GM12878 (cell line): ENCODE measurements at regions not wholly inside any gene's neighbourhood (a gene's known extent, or its start where the extent isn't known, plus 50 kb on each side); places are given as distances from the start of the nearest gene placed in this dataset.

Experiments used
- ATAC-seq: fragments of 200-7000 bp; cut with Tn5 transposase; 3 replicates; pipeline ENCODE4 v1.9.1; 2020; ENCODE audit warnings: mild to moderate bottlenecking, moderate library complexity
- BruUV-seq: library from RNA; stranded (reverse); fragments of 400-500 nt; replicated peaks from 2 replicates; lab custom pipeline; 2021; lab: Mats Ljungman, UMichigan
- CTCF ChIA-PET: fragments of 300-600 bp; sonication (Branson Sonifier 250); formaldehyde crosslinking; extraction: SDS; loops from one replicate; lab custom pipeline; 2021; ENCODE audit warnings: inconsistent platforms; lab: Yijun Ruan, JAX
- POLR2A ChIA-PET: fragments of 350-600 bp; formaldehyde crosslinking; extraction: SDS; loops from one replicate; lab custom pipeline; 2021; ENCODE audit warnings: inconsistent platforms; lab: Charles Lee
- RAD21 ChIA-PET: fragments of 300-600 bp; sonication (Branson Sonifier 250); formaldehyde crosslinking; loops from one replicate; lab custom pipeline; 2023; ENCODE audit warnings: antibody characterized with exemption; ENCODE audit not compliant: unreplicated experiment; lab: Charles Lee
- SMC1A ChIA-PET: fragments of 300-600 bp; sonication (Branson Sonifier 250); formaldehyde crosslinking; loops from one replicate; lab custom pipeline; 2023; ENCODE audit not compliant: unreplicated experiment, uncharacterized antibody; lab: Charles Lee
- DNase-seq: peaks from one replicate; pipeline ENCODE4 v3.0.0-alpha.2; 2011; ENCODE audit warnings: low read depth, low spot score
- FAIRE-seq: peaks from 3 replicates; lab custom pipeline; 2011; peaks lifted over from hg19 to GRCh38; lab: Jason Lieb, UNC
- H2AFZ ChIP-seq: 2 replicates; pipeline ENCODE4 v1.6.0; 2011; ENCODE audit warnings: low read depth, low read length, control low read depth; ENCODE audit not compliant: control insufficient read depth
- H3K27ac ChIP-seq: 2 replicates; pipeline ENCODE4 v1.5.1; 2011; ENCODE audit warnings: control low read depth; ENCODE audit not compliant: control insufficient read depth, insufficient read depth
- H3K27me3 ChIP-seq, 2 experiments: replicated peaks in 1 of 2; 2 replicates each; pipeline versions ENCODE4 v1.6.0 to v1.6.1; 2011; ENCODE audit warnings: low read length in 1 of 2; ENCODE audit not compliant: control insufficient read depth in 2 of 2, insufficient read depth in 2 of 2
- H3K36me3 ChIP-seq, 2 experiments: 2 replicates each; pipeline ENCODE4 v1.5.1; 2011; ENCODE audit warnings: low read length in 1 of 2; ENCODE audit not compliant: control insufficient read depth in 2 of 2, insufficient read depth in 2 of 2
- H3K4me1 ChIP-seq: 2 replicates; pipeline ENCODE4 v1.6.1; 2011; ENCODE audit warnings: mild to moderate bottlenecking, low read length, moderate library complexity, mixed read lengths; ENCODE audit not compliant: control insufficient read depth, insufficient read depth
- H3K4me2 ChIP-seq: 2 replicates; pipeline ENCODE4 v1.6.0; 2011; ENCODE audit warnings: control low read depth; ENCODE audit not compliant: control insufficient read depth, insufficient read depth
- H3K4me3 ChIP-seq: fragments of 200-600 bp; sonication (generic); 2 replicates; pipeline ENCODE4 v1.5.1; 2016
- H3K79me2 ChIP-seq: 2 replicates; pipeline ENCODE4 v1.6.0; 2011; ENCODE audit warnings: low read length; ENCODE audit not compliant: control insufficient read depth, insufficient read depth
- H3K9ac ChIP-seq: 2 replicates; pipeline ENCODE4 v1.8.0; 2011; ENCODE audit warnings: low read length, control low read depth, mixed read lengths; ENCODE audit not compliant: control insufficient read depth, insufficient read depth
- H3K9me3 ChIP-seq: replicated peaks from 3 replicates; pipeline ENCODE4 v1.5.1; 2011; ENCODE audit warnings: mild to moderate bottlenecking, low read length; ENCODE audit not compliant: control insufficient read depth, insufficient read depth
- H4K20me1 ChIP-seq: 2 replicates; pipeline ENCODE4 v1.6.0; 2011; ENCODE audit not compliant: control insufficient read depth, insufficient read depth
- CHD2 ChIP-seq: IDR thresholded peaks from 2 replicates; pipeline ENCODE4 v1.6.1; 2011; ENCODE audit warnings: low read depth, low read length, improper control_type of control experiment, borderline replicate concordance
- FOXK2 ChIP-seq: fragments of 450-650 bp; IDR thresholded peaks from 2 replicates; pipeline ENCODE4 v1.6.1; 2017; ENCODE audit warnings: mild to moderate bottlenecking, moderate library complexity
- KDM1A ChIP-seq: fragments of 200-600 bp; sonication (generic); IDR thresholded peaks from 2 replicates; pipeline ENCODE4 v1.6.1; 2016; ENCODE audit warnings: borderline replicate concordance
- KLF5 ChIP-seq: fragments of 450-650 bp; IDR thresholded peaks from 2 replicates; pipeline ENCODE4 v1.6.1; 2014; ENCODE audit warnings: mild to moderate bottlenecking; ENCODE audit not compliant: partially characterized antibody
- LARP7 ChIP-seq: fragments of 450-650 bp; IDR thresholded peaks from 2 replicates; pipeline ENCODE4 v1.6.1; 2017; ENCODE audit warnings: mild to moderate bottlenecking
- MEF2A ChIP-seq: IDR thresholded peaks from 2 replicates; pipeline ENCODE4 v1.6.1; 2011; ENCODE audit warnings: low read depth, mild to moderate bottlenecking, low read length, moderate library complexity; ENCODE audit not compliant: insufficient read depth
- NRF1 ChIP-seq: conservative IDR thresholded peaks from 2 replicates; pipeline ENCODE4 v1.6.1; 2011; ENCODE audit warnings: mild to moderate bottlenecking, low read depth, low read length, improper control_type of control experiment
- RELA ChIP-seq: fragments of 450-650 bp; IDR thresholded peaks from 2 replicates; pipeline ENCODE4 v1.8.0; 2014; ENCODE audit warnings: borderline replicate concordance; ENCODE audit not compliant: partially characterized antibody
- SKIL ChIP-seq: fragments of 450-650 bp; IDR thresholded peaks from 2 replicates; pipeline ENCODE4 v1.6.1; 2017; ENCODE audit warnings: mild to moderate bottlenecking, low read depth, inconsistent platforms; ENCODE audit not compliant: poor library complexity, severe bottlenecking
- TCF7 ChIP-seq: IDR thresholded peaks from 2 replicates; pipeline ENCODE4 v1.6.1; 2014; ENCODE audit warnings: antibody characterized with exemption, borderline replicate concordance
- USF2 ChIP-seq: IDR thresholded peaks from 2 replicates; pipeline ENCODE4 v1.6.1; 2011; ENCODE audit warnings: low read depth, low read length, improper control_type of control experiment, borderline replicate concordance
- ZBTB33 ChIP-seq: fragments of 450-650 bp; IDR thresholded peaks from 2 replicates; pipeline ENCODE4 v1.6.1; 2017; ENCODE audit warnings: mild to moderate bottlenecking
- ZBTB4 ChIP-seq: fragments of 450-650 bp; formaldehyde crosslinking; IDR thresholded peaks from 2 replicates; pipeline ENCODE4 v1.4.0; 2022; ENCODE audit warnings: mild to moderate bottlenecking, moderate library complexity
- ZZZ3 ChIP-seq: IDR thresholded peaks from 2 replicates; pipeline ENCODE4 v1.6.1; 2011; ENCODE audit warnings: low read depth; ENCODE audit not compliant: control insufficient read depth, insufficient read length
- WGBS: methylation state at CpG from one replicate; pipeline ENCODE4 v1.1.6; 2016; ENCODE audit warnings: low lambda C conversion rate; ENCODE audit not compliant: insufficient replicate concordance, insufficient coverage; ENCODE audit errors: missing lambda C conversion rate; 5-methylcytosine and 5-hydroxymethylcytosine counted together
- in situ Hi-C: fragments of 300-500 bp; cut with MboI; formaldehyde crosslinking; loops from 9 replicates; pipeline ENCODE4 v1.14.3; 2018; ENCODE audit warnings: mixed read lengths
- intact Hi-C: fragments of 100-400 bp; cut with micrococcal nuclease; formaldehyde crosslinking; loops from one replicate; pipeline ENCODE4 v1.14.2; 2022; ENCODE audit not compliant: unreplicated experiment

GRCh38 chr9:75636427-75637045, 253.9 kb upstream of the PCSK5 start:
- H3K4me3 ChIP-seq = no peak overlapping the region
- in situ Hi-C loops = no loop called here
- H3K4me2 ChIP-seq = no peak overlapping the region
- H2AFZ ChIP-seq = no peak overlapping the region
- H4K20me1 ChIP-seq = no peaks in the 10 kb centered on the region
- no peaks in the 10 kb centered on the region for H3K4me1 ChIP-seq
- DNase-seq = no peak
- H3K79me2 ChIP-seq = no peaks in the 10 kb centered on the region
- TF ChIP-seq CHD2 = no peak
- TF ChIP-seq SKIL = no peak
- TF ChIP-seq FOXK2 = no peak
- no peak for TF ChIP-seq LARP7
- no peak for TF ChIP-seq RELA
- TF ChIP-seq KDM1A = no peak
- TF ChIP-seq NRF1 = no peak
- TF ChIP-seq TCF7 = no peak
- no peak for TF ChIP-seq MEF2A
- no peak for TF ChIP-seq USF2
- no peak for TF ChIP-seq ZBTB4 (CRISPR knock-in tag)
- TF ChIP-seq KLF5 = no peak
- no peak for TF ChIP-seq ZZZ3
- no peak for TF ChIP-seq ZBTB33
- ChIA-PET POLR2A (no interaction called here), CTCF (no interaction called here), SMC1A (no interaction called here), RAD21 (no interaction called here)
- intact Hi-C loops = no loop called here
- ATAC-seq = no peak
- H3K9me3 ChIP-seq = no peaks in the 10 kb centered on the region
- 0% methylated on average over 4 of the region's 4 CpGs for WGBS
- no peaks in the 10 kb centered on the region for H3K36me3 ChIP-seq
- no peaks in the 10 kb centered on the region for H3K27me3 ChIP-seq
- no peak overlapping the region for H3K9ac ChIP-seq
- no peak overlapping the region for H3K27ac ChIP-seq
- FAIRE-seq = no peak
- BruUV-seq = no TSS peak
